GM13977 (cell line): ENCODE measurements at regions not wholly inside any gene's neighbourhood (a gene's known extent, or its start where the extent isn't known, plus 50 kb on each side); places are given as distances from the start of the nearest gene placed in this dataset.

Experiments
- DNase-seq: peaks from one replicate; pipeline ENCODE4 v3.0.0; 2012; ENCODE audit warnings: low spot score
- CTCF ChIP-seq: IDR thresholded peaks from 2 replicates; pipeline ENCODE4 v1.5.1; 2012; ENCODE audit warnings: mild to moderate bottlenecking, control low read depth; ENCODE audit not compliant: insufficient read depth; ENCODE audit errors: extremely low read depth, missing control alignments
- in situ Hi-C: fragments of 300-500 bp; cut with MboI; formaldehyde crosslinking; loops from one replicate; pipeline ENCODE4 v1.12.0; 2022; ENCODE audit warnings: low sequenced_read_pairs, low pct_unique_long_range_greater_than_20kb, mixed read lengths, inconsistent platforms; ENCODE audit not compliant: unreplicated experiment

- TF ChIP-seq CTCF = no peak
- in situ Hi-C loops = no loop called here
- no peak for DNase-seq
Measured at GRCh38 chr6:4446982-4447381, 311.6 kb upstream of the ECI2 start.

- no peak for DNase-seq
- TF ChIP-seq CTCF = no peak
- in situ Hi-C loops = no loop called here
Measured at GRCh38 chr6:4441981-4442434, 306.6 kb upstream of the ECI2 start.

- DNase-seq = no peak
- no peak for TF ChIP-seq CTCF
- in situ Hi-C loops = no loop called here
Measured at GRCh38 chr6:4439159-4439558, 303.8 kb upstream of the ECI2 start.

GRCh38 chr6:4437342-4437741 is 302.0 kb upstream of the ECI2 start:
- TF ChIP-seq CTCF = no peak
- in situ Hi-C loops = no loop called here
- DNase-seq = no peak

- no peak for TF ChIP-seq CTCF
- DNase-seq = no peak
- in situ Hi-C loops = no loop called here
Measured at GRCh38 chr6:4435981-4436445, 300.6 kb upstream of the ECI2 start.

GRCh38 chr6:4434655-4435054 is 299.3 kb upstream of the ECI2 start:
- in situ Hi-C loops = no loop called here

More at GRCh38 chr6:4434655-4435054, 299.3 kb upstream of the ECI2 start:
- no peak for DNase-seq
- TF ChIP-seq CTCF = no peak
